ENCODE measurements at regions not wholly inside any gene's neighbourhood (a gene's known extent, or its start where the extent isn't known, plus 50 kb on each side); places are given as distances from the start of the nearest gene placed in this dataset.
"Not testable (repeated sequence)": the region's sequence is repeated elsewhere in the genome, so short reads cannot be mapped to it uniquely, and the experiment has no call there.

- H3K36me3 ChIP-seq (ENCODE audit: control insufficient read depth, insufficient read depth, low read length) = no peaks in the 10 kb centered on the region
- no peak for TF ChIP-seq CTCF (IDR thresholded peaks at IDR 0.05; ENCODE audit: insufficient read depth, low read length, poor library complexity, severe bottlenecking)
Observed at GRCh38 chr22:47304854-47305253, 542.4 kb downstream of the TBC1D22A start.

GRCh38 chr22:47304191-47304831 is 541.9 kb downstream of the TBC1D22A start:
- no peaks in the 10 kb centered on the region for H3K36me3 ChIP-seq (ENCODE audit: control insufficient read depth, insufficient read depth, low read length)
- no peak for TF ChIP-seq CTCF (IDR thresholded peaks at IDR 0.05; ENCODE audit: insufficient read depth, low read length, poor library complexity, severe bottlenecking)
- no peaks in the 10 kb centered on the region for H3K27me3 ChIP-seq (replicated peaks; ENCODE audit: control insufficient read depth, insufficient read depth, low read length)
- no peak overlapping the region for H3K4me3 ChIP-seq (replicated peaks; ENCODE audit: low read depth, low read length)
- DNase-seq (ENCODE audit: extremely low read depth, insufficient read length) = no peak

More at GRCh38 chr22:47304854-47305253, 542.4 kb downstream of the TBC1D22A start:
- no peak overlapping the region for H3K4me3 ChIP-seq (replicated peaks; ENCODE audit: low read depth, low read length)
- no peaks in the 10 kb centered on the region for H3K27me3 ChIP-seq (replicated peaks; ENCODE audit: control insufficient read depth, insufficient read depth, low read length)
- no peak for DNase-seq (ENCODE audit: extremely low read depth, insufficient read length)

- DNase-seq (ENCODE audit: extremely low read depth, insufficient read length) = no peak
- no peak for TF ChIP-seq CTCF (IDR thresholded peaks at IDR 0.05; ENCODE audit: insufficient read depth, low read length, poor library complexity, severe bottlenecking)
- Histone ChIP-seq H3K36me3 (ENCODE audit: control insufficient read depth, insufficient read depth, low read length) (no peaks in the 10 kb centered on the region), H3K27me3 (replicated peaks; ENCODE audit: control insufficient read depth, insufficient read depth, low read length) (no peaks in the 10 kb centered on the region), H3K4me3 (replicated peaks; ENCODE audit: low read depth, low read length) (no peak overlapping the region)
Observed at GRCh38 chr22:47303161-47303890, 540.9 kb downstream of the TBC1D22A start.

GRCh38 chr22:47302587-47302986 is 540.1 kb downstream of the TBC1D22A start:
- H3K36me3 ChIP-seq (ENCODE audit: control insufficient read depth, insufficient read depth, low read length); DNase-seq (ENCODE audit: extremely low read depth, insufficient read length); H3K4me3 ChIP-seq (replicated peaks; ENCODE audit: low read depth, low read length); H3K27me3 ChIP-seq (replicated peaks; ENCODE audit: control insufficient read depth, insufficient read depth, low read length): not testable (repeated sequence)

GRCh38 chr22:47301820-47302475 is 539.5 kb downstream of the TBC1D22A start:
- DNase-seq (ENCODE audit: extremely low read depth, insufficient read length) = no peak
- Histone ChIP-seq H3K36me3 (ENCODE audit: control insufficient read depth, insufficient read depth, low read length) (no peaks in the 10 kb centered on the region), H3K4me3 (replicated peaks; ENCODE audit: low read depth, low read length) (no peak overlapping the region), H3K27me3 (replicated peaks; ENCODE audit: control insufficient read depth, insufficient read depth, low read length) (no peaks in the 10 kb centered on the region)
- no peak for TF ChIP-seq CTCF (IDR thresholded peaks at IDR 0.05; ENCODE audit: insufficient read depth, low read length, poor library complexity, severe bottlenecking)
